CD4-positive, alpha-beta T cell treated with Interleukin-12 subunit alpha and Interleukin-12 subunit beta, for 1 hour (primary cell): ENCODE measurements at regions not wholly inside any gene's neighbourhood (a gene's known extent, or its start where the extent isn't known, plus 50 kb on each side); places are given as distances from the start of the nearest gene placed in this dataset.
"Not testable (repeated sequence)": the region's sequence is repeated elsewhere in the genome, so short reads cannot be mapped to it uniquely, and the experiment has no call there.

Experiments used
- DNase-seq: peaks from one replicate; pipeline ENCODE4 v3.0.0-alpha.2; 2020

DNA sequence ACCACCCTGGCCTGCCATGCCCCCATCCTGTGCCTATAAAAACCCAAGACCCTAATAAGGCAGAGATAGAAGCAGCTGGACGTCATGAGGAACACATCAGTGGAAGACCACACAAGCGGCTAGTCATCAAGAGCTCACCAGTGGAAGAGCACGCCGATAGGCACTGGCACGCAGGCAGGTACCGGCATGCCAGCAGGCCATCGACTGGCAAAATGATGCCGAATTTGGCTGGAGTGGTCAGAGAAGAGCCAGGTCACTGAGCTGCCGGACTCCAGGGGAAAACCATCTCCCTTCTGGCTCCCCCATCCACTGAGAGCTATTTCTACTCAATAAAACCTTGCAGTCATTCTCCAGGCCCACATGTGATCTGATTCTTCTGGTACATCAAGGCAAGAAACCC lies 227.6 kb upstream of the EXOC2 start:
- DNase-seq: no peak

DNA sequence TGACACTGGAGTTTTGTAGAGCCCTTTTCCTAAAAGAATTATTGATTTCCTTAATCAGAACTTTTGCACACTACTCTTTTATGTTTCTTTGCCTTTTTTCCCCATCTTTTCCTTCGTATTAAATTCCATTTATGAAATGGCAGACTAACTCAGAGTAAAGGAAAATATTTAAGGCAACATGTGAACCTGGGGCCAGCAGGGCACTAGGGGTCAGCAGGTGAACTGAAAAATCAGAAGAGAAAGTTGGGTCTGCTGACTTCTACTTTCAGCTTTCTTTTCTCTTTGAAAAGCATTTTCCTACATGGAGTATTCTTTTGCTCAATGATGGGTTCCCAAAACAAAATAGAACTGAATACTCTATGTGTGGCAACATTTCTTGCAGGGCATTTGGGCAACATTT lies 226.6 kb upstream of the EXOC2 start:
- DNase-seq: no peak

DNA sequence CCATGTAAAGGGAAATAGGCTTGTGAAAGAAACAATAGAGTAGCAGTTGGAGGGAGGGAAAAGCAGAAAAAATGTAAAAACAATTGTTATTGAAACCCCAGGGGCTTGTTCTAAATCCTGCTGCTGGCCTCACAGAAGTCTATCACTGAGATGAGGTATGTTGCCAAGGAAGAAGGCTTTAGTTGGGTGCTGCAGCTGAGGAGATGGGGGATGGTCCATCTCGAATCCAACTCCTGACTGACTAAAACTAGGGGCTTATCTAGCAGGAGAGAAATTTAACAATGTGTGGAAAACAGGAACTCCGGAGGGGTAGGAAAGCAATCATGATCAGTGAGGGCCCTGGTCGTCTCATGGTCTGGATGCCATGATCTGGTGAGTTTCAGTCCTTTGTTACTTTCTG lies 225.0 kb upstream of the EXOC2 start:
- no peak for DNase-seq

DNA sequence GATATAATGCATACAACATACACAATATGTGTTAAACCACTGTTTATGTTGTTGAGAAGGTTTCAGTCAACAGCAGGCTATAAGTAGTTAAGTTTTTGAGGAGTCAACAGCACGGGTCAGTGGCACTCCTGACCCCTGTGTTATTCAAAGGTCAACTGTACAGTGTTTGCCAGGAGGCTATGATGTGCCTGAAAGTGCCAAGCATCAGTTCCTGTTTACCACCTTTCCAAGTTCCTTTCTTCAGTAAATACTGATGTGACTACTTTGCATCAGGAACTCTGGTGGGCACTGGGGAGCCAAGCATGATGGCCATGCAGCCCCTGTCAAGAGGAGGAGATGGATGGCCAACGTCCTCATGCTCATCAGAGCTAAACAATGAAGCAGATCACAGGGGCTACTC lies 224.4 kb upstream of the EXOC2 start:
- DNase-seq: no peak

DNA sequence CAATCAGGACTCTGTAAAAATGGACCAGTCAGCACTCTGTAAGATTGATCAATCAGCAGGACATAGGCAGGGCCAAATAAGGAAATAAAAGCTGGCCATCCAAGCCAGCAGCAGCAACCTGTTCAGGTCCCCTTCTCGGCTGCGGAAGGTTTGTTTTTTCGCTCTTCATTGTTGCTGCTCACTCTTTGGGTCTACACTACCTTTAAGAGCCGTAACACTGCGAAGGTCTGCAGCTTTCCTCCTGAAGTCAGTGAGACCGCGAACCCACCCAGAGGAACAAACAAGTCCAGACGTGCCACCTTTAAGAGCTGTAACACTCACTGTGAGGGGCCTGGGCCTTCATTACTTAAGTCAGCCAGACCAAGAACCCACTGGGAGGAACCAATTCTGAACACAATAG lies 223.2 kb upstream of the EXOC2 start:
- no peak for DNase-seq

DNA sequence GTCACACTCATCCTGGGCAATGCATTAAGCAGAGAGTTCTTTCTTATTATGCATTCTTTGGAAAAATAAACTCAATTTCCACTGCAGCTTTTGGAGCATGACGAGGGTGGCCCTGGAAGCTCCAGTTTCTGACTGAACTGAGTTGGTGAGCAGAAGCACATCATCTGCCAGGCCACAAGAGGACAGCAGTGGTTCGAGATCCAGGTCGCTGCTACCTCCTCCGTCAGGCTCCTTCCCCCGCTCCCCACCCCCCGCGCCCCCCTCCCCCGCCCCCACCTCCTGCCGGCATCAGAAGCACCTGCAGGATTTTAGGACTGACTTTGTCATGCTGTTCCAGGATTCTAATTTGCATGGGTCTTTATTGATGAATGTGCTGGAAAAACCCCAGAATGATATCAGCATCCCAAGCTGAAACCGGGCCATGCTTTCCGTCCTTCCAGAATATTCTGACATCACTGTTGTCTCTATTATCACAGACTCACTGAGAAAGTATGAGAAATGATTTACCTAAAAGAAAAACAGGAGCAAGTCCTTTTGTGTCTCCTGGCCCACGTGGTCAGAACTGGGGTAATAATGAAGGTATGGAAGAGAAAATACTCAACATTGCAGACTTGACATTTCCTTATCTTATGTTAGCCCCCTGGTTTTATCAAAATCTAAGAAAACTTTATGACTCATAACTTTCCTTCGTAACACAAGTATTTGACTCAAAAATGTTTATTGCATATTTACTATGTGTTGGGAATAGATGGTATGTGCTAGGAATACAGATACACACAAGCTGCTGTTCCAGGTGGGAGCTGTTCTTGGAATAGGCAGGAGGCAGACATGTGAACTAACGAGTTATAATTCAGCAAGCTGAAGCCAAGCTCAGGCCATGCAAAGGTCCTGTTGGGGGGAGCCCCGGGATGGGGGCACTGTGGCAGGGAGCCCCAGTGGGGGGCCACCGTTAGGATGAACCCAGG lies 220.2 kb upstream of the EXOC2 start:
- no peak for DNase-seq

DNA sequence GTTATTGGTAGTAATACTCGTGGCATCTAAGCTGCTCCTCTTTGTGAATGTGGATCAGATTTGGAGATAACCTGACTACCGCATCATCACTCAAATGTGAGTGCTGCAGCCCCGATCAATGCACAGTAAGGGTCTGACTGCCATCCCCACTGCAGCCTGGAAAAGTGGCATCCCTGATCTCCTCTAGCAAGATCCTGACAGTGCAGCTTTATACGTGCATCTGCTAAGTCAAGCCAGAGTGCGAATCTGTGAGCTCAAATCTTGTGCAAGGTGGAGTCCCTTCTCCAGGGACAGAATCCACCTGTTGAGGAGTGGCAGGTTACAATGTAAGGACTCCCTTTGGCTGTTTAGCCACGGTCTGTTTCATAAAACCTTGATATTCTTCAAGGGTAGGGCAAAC lies 215.0 kb upstream of the EXOC2 start:
- no peak for DNase-seq

DNA sequence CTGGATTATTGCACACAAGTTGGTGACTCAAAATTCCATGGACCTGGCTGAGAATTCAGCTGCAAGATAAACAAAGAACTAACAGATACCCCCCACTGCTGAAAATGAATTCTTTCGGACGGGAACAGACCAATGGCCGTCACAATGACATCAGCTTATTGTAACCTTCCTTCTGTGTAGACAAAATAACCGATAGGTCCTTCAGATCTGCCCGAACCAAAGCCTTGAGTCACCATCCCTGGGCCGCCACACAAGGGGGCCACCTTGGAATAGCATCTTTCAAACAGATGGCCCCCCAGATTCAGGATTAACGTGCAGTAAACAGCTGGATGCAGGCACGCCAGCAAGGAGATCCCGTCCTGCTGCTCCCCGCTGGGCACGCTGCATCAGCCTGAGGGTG lies 214.0 kb upstream of the EXOC2 start:
- DNase-seq: no peak

DNA sequence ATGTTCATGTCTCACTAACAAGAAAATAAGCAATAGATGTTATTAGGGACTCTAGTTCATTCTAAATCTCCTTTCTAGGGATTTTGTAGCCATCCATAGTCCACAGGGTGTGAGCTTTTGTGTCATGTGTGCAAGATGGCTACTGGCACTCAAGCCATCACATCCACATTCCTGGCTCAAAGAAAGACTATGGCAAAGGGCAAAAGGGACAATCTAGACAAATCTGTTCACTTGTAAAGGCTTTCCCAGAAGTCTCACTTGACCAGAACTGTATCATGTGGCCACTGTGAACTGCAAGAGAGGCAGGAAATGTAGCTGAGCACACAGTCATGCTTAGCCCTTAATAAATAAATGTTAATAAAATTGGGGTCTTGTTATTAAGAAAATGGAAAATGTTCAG lies 212.6 kb upstream of the EXOC2 start:
- DNase-seq: no peak

DNA sequence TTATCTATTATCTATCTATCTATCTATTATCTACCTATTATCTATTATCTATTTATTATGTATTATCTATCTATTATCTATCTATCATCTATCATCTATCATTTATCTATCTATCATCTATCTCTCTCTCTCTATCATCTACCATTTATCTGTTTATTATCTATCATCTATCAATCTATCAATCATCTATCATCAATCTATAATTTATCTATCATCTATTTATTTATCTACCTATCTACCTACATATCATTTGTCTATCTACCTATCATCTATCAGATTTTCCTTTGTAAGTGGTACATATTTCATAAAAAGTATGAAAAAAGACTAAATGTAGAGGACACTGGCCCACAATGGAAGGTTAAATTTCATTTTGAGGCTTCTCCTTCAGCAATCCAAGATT lies 212.1 kb upstream of the EXOC2 start:
- DNase-seq: no peak

DNA sequence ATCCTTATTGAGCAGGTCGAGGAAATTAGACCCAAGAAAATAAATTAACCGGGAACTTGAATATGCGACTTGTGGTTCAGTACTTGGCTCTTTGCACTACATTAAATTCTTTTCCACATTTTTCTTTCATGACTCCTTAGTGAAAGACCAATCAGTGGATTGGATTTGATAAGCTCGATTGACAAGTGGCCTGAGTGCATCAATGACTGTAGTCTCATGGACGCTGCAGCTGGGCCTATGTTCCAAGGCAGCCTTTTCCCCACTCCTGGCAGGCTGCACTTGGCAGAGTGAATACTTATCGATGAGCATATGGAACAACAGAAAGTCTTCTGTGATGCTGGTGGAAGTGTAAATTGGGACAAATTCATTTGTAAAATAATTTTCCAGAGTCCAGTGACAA lies 210.8 kb upstream of the EXOC2 start:
- no peak for DNase-seq

DNA sequence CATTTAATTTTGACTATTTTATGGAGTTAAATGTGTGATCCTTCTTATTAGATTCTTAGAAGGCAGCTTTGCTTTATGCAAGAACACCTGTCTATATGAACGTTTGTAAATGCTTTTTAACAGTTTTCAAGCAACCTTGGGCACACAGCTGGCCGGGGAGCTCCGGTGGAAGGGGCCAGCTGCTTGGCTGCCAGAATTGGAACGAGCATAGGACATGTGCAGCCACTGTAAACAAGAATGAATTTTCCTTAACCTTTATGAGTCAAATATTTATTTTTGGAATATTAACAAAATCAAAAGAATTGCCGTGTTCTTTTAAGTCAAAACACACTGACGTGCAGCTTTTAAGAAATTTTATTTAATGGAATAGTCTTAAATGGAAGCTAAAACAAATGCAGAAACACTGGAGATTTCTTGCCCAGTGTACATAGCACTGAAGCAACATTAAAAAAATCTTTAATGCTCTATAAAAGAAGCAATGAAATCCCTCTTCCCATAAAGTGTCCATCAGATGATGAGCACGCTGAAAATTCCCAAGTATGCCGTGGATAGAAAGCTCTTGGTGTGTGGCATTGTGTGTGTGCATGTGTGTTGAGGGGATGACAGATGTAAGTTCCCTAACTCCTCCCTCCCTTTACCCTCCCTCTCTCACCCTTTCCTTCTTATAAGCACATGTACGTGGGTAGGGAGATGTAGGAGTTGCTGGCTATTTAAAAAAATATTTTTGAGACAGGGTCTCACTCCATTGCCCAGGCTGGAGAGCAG lies 208.9 kb upstream of the EXOC2 start:
- no peak for DNase-seq

DNA sequence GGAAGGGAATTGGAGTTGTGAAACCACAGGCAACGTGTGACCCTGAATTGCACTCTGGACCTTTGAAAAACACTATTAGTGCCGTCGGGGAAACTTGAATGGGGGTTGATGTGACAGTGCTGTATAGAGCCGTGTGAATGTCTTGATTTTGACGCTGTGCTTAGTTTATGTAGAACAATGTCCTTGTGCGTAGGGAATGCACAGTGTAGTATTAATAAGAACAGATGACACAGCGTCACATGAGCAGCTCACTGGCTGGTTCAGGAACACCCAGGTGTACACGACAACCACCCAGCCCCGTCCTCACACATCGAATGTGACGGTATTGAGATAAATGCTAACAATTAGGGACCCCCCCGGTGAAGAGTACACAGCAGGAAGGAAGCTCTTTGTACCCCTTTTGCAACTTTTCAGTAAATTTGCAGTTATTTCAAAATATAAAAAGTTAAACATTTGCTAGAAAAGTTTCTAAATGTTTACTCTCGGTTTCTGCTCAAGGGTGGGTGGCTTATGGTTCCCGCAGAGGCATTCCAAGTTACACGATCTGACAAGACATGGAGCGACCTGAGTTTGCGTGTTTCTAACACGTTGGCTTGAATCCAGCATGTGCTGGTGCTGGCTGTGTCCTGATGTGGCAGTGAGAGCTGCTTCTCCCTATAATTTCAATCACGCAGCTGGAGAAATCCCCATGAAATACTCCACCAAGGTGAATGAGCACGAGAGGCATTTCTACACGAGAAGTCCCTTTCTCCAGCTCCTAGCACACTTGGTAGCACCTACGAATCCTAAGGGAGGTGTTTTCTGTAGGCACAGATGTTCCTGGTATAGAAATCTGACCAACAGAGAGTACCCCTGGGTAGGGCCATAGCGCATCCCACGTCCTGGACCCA lies 208.0 kb upstream of the EXOC2 start:
- DNase-seq: no peak

DNA sequence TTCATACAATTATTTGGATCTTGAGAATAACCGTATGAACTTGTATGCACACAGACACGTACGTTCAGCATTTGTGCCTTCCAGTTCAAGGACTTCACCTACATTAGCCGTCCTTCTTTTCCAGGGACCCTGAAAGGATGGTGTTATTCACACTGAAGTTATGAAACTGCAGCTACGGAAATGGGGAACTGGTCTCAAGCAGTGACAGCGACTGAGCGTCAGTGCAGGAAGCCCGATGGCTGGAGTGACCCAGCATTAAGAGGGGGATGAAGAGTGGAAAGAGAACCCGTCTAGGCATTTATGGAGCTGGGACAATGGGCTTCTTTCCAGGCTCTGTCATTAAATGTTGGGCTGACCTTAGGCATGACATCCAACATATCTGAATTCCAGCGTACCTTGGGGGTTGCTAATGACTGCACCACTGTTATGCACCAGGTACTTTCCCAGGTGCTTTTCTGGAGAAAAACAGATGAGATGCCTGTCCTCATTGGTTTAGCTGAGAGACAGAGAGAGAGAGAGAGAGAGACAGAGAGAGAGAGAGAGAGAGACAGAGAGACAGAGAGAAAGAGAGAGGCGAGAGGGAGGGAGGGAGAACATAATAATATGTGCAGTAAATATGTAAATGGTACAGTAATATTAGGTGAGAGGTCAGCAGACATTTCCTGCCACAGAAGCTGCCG lies 204.7 kb upstream of the EXOC2 start:
- DNase-seq: no peak

DNA sequence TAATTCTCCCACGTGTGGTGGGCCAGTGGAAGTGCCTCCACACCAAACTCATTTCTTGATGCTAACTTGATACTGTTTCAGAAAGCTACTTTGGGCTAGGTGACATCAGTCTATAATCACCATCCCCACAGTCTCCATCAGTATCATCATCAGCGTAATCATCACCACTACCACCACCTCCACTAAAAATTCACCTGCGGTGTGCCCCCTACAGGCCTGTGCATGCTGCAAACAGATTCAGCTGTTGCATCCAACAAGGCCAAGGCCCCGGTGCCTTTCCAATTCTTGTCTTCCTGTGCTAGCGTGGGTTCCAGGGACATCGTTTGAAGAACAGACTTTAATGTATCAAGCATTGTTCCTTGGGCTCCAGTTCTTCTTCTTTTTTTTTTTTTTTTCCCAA lies 201.3 kb upstream of the EXOC2 start:
- no peak for DNase-seq

DNA sequence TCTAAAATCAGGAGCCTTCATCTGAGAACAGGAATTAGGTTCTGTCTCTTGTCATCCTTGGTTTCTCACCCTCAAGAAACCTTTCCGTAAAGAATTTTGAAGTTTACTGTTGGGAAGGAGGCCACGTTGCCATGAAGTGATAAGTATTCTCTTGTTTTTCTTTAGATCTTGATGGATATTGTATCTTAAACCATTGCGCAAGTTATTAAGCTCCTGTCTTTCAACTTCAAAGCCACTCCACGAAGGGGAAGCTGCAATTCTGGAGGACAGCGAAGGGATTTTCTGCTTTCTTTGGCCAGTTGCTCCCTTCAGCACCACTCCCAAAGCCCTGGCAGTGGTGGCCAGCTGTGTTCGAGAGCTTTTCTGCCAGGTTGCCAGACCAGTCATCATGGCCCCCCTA lies 198.1 kb upstream of the EXOC2 start:
- no peak for DNase-seq

DNA sequence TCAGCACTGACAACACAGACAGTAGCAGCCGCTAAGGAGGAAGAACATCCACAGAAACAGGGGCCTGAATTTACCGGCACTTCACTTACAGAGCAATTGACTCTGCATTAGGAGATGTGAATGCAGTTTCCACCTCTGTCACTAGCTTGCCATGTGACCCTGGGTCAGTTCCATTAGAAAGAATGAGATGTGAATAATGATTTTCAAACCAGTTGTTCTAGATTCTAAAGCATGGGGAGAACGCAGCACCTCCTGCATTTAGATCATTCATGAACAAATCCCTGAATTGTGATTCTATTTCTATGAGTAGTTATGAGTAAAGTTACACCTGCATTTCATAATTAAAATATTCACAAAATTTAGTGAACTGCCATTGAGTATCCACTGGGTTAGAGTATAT lies 197.3 kb upstream of the EXOC2 start:
- no peak for DNase-seq

DNA sequence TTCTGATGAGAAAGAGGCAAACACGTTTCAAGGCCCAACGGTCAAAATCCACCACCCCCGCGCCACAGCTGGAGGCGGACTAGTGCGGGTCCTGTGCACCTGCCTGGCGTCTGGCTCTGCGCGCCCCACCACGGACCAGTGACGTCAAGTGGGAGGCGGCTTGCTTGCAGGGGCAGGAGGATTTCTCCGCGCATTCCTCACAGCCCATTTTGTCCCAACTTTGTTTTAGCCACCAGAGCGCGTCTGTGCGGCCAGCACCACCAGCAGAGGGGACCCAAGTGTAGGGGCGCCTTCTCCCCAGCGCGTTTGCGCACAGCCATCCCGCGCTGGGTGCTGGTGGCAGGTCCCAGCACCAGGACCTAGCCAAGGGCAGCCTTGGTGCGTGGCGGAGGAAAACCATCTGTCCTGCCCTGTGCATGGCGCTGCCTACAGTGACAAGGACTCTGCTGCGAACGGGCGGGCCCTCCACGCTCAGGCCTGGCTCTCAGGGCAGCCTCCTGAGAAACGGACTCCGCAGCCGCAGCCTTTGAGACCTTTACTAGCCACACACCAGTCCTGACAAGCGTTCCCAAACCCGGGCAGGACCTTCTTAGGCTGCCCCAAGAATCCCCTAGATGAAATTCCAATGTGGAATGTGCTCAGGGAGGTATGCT lies 194.8 kb upstream of the EXOC2 start:
- no peak for DNase-seq

DNA sequence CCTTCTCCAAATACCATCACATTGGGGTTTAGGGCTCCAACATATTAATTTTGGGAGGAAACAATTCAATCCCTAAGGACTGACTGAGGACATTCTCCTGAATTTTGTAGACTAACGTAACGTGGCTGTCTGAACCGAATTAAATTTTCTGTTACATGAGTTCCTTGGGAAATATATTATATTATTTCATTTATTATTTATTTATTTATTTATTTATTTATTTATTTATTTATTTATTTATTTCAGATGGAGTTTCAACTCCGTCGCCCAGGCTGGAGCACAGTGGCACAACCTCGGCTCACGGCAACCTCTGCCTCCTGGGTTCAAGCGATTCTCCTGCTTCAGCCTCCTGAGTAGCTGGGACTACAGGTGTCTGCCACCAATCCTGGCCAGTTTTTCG lies 193.2 kb upstream of the EXOC2 start:
- not testable (repeated sequence) for DNase-seq

DNA sequence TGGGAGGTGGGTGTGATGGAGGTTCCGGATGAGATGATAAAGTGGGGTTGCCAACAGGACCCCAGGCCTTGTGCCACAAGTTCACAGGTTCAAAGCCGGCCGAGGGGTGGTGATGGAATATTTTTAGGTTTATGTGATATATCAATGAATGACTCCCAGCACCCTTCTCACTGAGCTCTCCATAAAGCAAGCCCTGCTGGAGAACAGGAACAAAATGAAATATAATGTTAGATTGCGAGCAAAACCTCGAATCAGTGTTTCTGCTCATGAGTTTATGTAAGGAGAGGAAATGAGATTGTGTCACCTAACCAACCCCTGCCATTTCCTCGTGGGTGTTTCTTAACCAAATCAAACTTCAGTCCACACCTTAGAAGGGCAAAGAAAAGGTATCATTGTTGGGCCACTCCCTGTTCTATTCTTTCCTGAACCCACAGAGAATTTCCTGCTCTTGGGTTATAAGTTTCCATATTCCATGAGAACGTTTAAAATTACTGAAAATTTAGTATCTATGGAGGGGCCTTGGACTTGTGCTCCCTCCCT lies 192.2 kb upstream of the EXOC2 start:
- DNase-seq: no peak

DNA sequence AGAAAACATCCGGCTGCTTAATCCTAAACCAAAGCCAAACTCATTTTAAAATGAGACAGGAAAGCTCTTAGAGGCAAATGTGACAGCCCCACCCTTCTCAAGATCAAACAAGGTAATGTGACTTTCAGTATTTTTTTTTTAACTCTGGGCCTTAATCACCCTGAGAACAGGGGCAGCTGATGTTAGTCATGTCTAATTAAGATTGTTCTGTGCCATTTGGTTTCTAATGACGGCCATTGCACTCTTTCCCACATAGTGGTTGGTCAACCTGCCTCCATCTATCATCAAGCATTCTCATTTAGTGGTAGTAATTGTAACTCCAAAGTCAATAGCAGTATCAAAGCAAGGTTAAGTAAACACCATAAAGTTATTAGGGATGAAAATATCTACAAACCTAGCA lies 191.6 kb upstream of the EXOC2 start:
- no peak for DNase-seq

DNA sequence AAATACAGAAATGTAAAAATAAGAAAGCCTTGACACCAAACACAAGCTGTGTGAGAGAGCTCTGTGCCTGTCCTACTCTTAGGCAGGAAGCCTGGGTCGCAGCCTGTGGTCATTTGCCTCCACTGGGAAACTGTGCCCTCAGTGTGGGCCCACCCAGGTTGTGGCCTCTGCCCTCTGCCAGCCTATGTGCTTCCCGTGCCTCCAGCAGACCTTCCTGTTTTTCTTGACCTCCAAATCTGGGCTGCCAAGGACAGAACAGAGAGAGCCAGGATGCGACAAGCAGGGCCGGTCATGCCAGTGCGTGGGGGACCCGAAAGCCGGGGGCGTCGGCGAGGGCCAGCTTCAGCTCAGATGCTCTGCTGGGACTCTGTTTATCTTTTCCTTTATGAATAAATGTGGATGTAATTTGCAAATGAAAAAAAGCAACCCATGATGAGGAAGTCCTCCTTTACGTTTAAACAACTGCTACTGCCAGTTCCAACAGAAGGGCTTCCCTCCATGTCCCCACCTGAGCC lies 189.2 kb upstream of the EXOC2 start:
- no peak for DNase-seq
